CD4-positive, alpha-beta T cell (primary cell): ENCODE measurements at regions not wholly inside any gene's neighbourhood (a gene's known extent, or its start where the extent isn't known, plus 50 kb on each side); places are given as distances from the start of the nearest gene placed in this dataset.

ENCODE experiments used
- ATAC-seq: fragments of 200-7000 bp; cut with Tn5 transposase; one replicate; pipeline ENCODE4 v1.10.0; 2022; ENCODE audit warnings: mild to moderate bottlenecking; ENCODE audit not compliant: poor library complexity
- CTCF ChIA-PET: fragments of 350-600 bp; sonication (Branson Sonifier 250); formaldehyde crosslinking; loops from one replicate; lab custom pipeline; 2021; ENCODE audit warnings: antibody characterized with exemption, inconsistent platforms; lab: Charles Lee
- POLR2A ChIA-PET: fragments of 350-600 bp; sonication (Branson Sonifier 250); formaldehyde crosslinking; loops from one replicate; lab custom pipeline; 2021; ENCODE audit warnings: antibody characterized with exemption, inconsistent platforms; lab: Charles Lee
- DNase-seq, 14 experiments: peaks; one replicate each; pipeline ENCODE4 v3.0.0-alpha.2; 2013 to 2020; ENCODE audit warnings: mixed read lengths in 2 of 14
- H3K27ac ChIP-seq, 2 donors: one replicate each; pipeline versions ENCODE4 v1.5.1 to v1.7.0; 2013; ENCODE audit warnings: low read length in 2 of 2, low read depth in 1 of 2, mild to moderate bottlenecking in 1 of 2
- H3K27me3 ChIP-seq, 2 experiments: 1 replicate in 1 of 2; 2 replicates in 1 of 2; pipeline versions ENCODE4 v1.6.1 to v1.7.0; 2013; ENCODE audit warnings: low read length in 2 of 2, control low read depth in 1 of 2, mild to moderate bottlenecking in 1 of 2, moderate library complexity in 1 of 2; ENCODE audit not compliant: insufficient read depth in 2 of 2, control insufficient read depth in 1 of 2
- H3K36me3 ChIP-seq: one replicate; pipeline ENCODE4 v1.6.1; 2013; ENCODE audit warnings: low read length, control low read depth; ENCODE audit not compliant: insufficient read depth
- H3K4me1 ChIP-seq: one replicate; pipeline ENCODE4 v1.6.1; 2013; ENCODE audit warnings: low read length, control low read depth; ENCODE audit not compliant: insufficient read depth
- H3K4me3 ChIP-seq: one replicate; pipeline ENCODE4 v1.5.1; 2013; ENCODE audit warnings: mild to moderate bottlenecking, low read length, moderate library complexity
- H3K9me3 ChIP-seq, 2 experiments: 1 replicate in 1 of 2; 2 replicates in 1 of 2; pipeline versions ENCODE4 v1.6.1 to v1.7.0; 2013; ENCODE audit warnings: low read length in 2 of 2, mild to moderate bottlenecking in 2 of 2, control low read depth in 1 of 2, moderate library complexity in 1 of 2; ENCODE audit not compliant: control insufficient read depth in 1 of 2, insufficient read depth in 1 of 2
- H3K27ac Mint-ChIP-seq: one replicate; pipeline ENCODE4 v1.8.0; 2020; ENCODE audit warnings: mixed read lengths
- H3K27me3 Mint-ChIP-seq: one replicate; pipeline ENCODE4 v1.8.0; 2021; ENCODE audit warnings: mixed read lengths
- H3K36me3 Mint-ChIP-seq: one replicate; pipeline ENCODE4 v1.8.0; 2021; ENCODE audit warnings: low read depth, mixed read lengths
- H3K4me1 Mint-ChIP-seq: one replicate; pipeline ENCODE4 v1.8.0; 2021; ENCODE audit warnings: low read depth, mixed read lengths
- H3K4me3 Mint-ChIP-seq: one replicate; pipeline ENCODE4 v1.8.0; 2020; ENCODE audit warnings: mild to moderate bottlenecking, mixed read lengths
- H3K9me3 Mint-ChIP-seq: one replicate; pipeline ENCODE4 v1.8.0; 2020; ENCODE audit warnings: mixed read lengths
- intact Hi-C, 2 experiments: fragments of 100-400 bp; cut with DNase I in 1 of 2; cut with micrococcal nuclease in 1 of 2; formaldehyde crosslinking; loops; one replicate each; pipeline versions ENCODE4 v1.15.1 to v1.9.0; 2023 to 2025; cut with DNase I, micrococcal nuclease
- TF ChIP-seq, protein P1 (sequence below): fragments of 200-600 bp; IDR thresholded peaks from one replicate; pipeline ENCODE4 v1.8.0; 2022; ENCODE audit warnings: antibody characterized with exemption, mild to moderate bottlenecking

DNA sequence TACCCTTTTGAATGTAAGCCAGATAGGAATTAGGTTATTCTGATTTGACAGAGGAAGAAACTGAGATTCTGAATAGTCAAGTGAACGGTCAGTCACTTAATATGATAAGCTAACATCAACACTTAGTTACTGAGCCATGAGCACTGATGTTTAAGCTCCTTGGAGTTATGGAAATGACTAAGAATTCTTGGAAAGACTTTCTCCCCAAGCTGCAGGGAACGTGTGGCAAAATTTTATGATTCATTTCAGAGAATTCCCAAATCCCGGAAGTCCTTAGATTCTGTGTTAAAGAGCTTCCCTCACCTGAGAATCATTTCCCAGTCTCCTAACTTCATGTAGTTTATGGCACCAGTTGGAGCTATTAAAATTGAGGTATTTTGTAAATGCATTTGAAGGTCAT is 330.9 kb downstream of the XPNPEP1 start:
- Histone ChIP-seq H3K27me3 (no peaks in the 10 kb centered on the region), H3K9me3 (peaks cover 0 to 7% of the 10 kb centered on the region in 2 experiments), H3K4me1 (no peaks in the 10 kb centered on the region), H3K27ac (no peak overlapping the region), H3K36me3 (no peaks in the 10 kb centered on the region), H3K4me3 (no peak overlapping the region)
- POLR2A ChIA-PET = no interaction called here
- Mint-ChIP-seq H3K4me3 (no peak overlapping the region), H3K36me3 (no peaks in the 10 kb centered on the region), H3K4me1 (no peaks in the 10 kb centered on the region), H3K27ac (no peak overlapping the region), H3K27me3 (peaks cover 4% of the 10 kb centered on the region), H3K9me3 (peaks cover 2% of the 10 kb centered on the region)
- DNase-seq = no peak
- intact Hi-C loops = no loop called here
- TF ChIP-seq, protein P1, sequence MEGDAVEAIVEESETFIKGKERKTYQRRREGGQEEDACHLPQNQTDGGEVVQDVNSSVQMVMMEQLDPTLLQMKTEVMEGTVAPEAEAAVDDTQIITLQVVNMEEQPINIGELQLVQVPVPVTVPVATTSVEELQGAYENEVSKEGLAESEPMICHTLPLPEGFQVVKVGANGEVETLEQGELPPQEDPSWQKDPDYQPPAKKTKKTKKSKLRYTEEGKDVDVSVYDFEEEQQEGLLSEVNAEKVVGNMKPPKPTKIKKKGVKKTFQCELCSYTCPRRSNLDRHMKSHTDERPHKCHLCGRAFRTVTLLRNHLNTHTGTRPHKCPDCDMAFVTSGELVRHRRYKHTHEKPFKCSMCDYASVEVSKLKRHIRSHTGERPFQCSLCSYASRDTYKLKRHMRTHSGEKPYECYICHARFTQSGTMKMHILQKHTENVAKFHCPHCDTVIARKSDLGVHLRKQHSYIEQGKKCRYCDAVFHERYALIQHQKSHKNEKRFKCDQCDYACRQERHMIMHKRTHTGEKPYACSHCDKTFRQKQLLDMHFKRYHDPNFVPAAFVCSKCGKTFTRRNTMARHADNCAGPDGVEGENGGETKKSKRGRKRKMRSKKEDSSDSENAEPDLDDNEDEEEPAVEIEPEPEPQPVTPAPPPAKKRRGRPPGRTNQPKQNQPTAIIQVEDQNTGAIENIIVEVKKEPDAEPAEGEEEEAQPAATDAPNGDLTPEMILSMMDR = no peak
- ATAC-seq = no peak
- CTCF ChIA-PET = no interaction called here

DNA sequence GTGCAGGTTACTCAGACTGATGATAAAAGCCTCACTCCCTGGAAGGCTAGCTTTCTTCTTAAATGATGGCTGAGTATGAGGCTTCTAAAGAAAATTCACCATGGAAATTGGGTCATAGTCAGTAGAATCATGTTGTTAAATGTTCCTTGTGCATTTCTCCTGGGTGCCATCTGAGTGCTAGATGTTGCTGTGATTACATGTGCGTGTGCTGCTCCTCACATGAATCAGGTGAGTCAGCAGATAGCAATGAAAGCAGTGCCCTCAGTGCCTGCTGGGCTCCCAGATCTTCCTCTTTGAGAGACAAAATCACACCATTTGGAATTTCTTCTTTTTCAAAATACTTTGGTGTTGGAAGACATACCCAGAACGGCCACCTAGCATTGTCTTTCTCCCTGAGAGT is 331.7 kb downstream of the XPNPEP1 start:
- intact Hi-C loops = no loop called here
- Histone ChIP-seq H3K36me3 (no peaks in the 10 kb centered on the region), H3K27ac (no peak overlapping the region), H3K9me3 (peaks cover 0 to 7% of the 10 kb centered on the region in 2 experiments), H3K27me3 (no peaks in the 10 kb centered on the region), H3K4me3 (no peak overlapping the region), H3K4me1 (no peaks in the 10 kb centered on the region)
- Mint-ChIP-seq H3K4me1 (no peaks in the 10 kb centered on the region), H3K9me3 (peaks cover 2% of the 10 kb centered on the region), H3K27me3 (peaks cover 4% of the 10 kb centered on the region), H3K4me3 (no peak overlapping the region), H3K36me3 (no peaks in the 10 kb centered on the region), H3K27ac (no peak overlapping the region)
- ATAC-seq = no peak
- DNase-seq = no peak
- ChIA-PET CTCF (no interaction called here), POLR2A (no interaction called here)
- TF ChIP-seq, protein P1 = no peak

DNA sequence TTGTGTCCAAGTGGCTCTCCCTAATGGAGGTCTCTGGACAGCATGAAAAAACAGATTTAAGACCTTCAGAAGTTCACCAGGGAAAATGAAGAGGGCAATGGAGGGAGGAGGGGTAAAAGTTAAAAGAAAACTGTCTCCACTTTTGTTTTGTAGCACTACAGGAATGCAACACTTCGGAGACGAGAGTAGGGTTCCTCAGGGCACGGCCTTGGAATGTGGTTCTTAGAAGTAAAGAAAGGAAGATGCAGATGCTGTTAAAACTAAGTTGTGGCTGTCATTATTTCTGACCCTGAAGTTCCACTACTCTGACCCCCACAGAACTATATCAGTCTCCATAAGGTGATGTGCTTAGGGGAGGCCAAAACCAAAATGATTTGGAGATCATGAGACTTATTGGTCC is 335.1 kb downstream of the XPNPEP1 start:
- POLR2A ChIA-PET = no interaction called here
- TF ChIP-seq, protein P1 = no peak
- H3K36me3 ChIP-seq = no peaks in the 10 kb centered on the region
- no peaks in the 10 kb centered on the region for H3K4me1 ChIP-seq
- Mint-ChIP-seq H3K27me3 (peaks cover 4% of the 10 kb centered on the region), H3K27ac (no peak overlapping the region), H3K4me3 (no peak overlapping the region), H3K9me3 (peaks cover 2% of the 10 kb centered on the region), H3K36me3 (no peaks in the 10 kb centered on the region), H3K4me1 (no peaks in the 10 kb centered on the region)
- intact Hi-C loops = no loop called here
- H3K4me3 ChIP-seq = no peak overlapping the region
- no peaks in the 10 kb centered on the region for H3K27me3 ChIP-seq
- ATAC-seq = no peak
- CTCF ChIA-PET = interaction anchor here (0.5 kb wide), 1 partner anchor 1051 kb away, joined by 4 read pairs; no protein-coding TSS in a partner anchor
- DNase-seq = no peak
- H3K9me3 ChIP-seq = peaks cover 0 to 2% of the 10 kb centered on the region in 2 experiments
- no peak overlapping the region for H3K27ac ChIP-seq
